H9 (cell line): ENCODE measurements at regions not wholly inside any gene's neighbourhood (a gene's known extent, or its start where the extent isn't known, plus 50 kb on each side); places are given as distances from the start of the nearest gene placed in this dataset.

Source experiments
- DNase-seq: peaks from one replicate; pipeline ENCODE4 v3.0.0-alpha.2; 2017
- H2AFZ ChIP-seq: one replicate; pipeline ENCODE4 v1.6.1; 2013; ENCODE audit warnings: mild to moderate bottlenecking, low read length, control low read depth, moderate library complexity
- H2AK5ac ChIP-seq: 2 replicates; pipeline ENCODE4 v1.6.1; 2013; ENCODE audit warnings: low read length, control low read depth, mixed read lengths; ENCODE audit not compliant: insufficient read length
- H2BK120ac ChIP-seq: one replicate; pipeline ENCODE4 v1.6.1; 2013; ENCODE audit warnings: low read depth, mild to moderate bottlenecking, low read length, control low read depth, inconsistent platforms; ENCODE audit not compliant: poor library complexity, severe bottlenecking
- H2BK12ac ChIP-seq: 2 replicates; pipeline ENCODE4 v1.6.1; 2013; ENCODE audit warnings: low read length, control low read depth, mixed read lengths, low read depth; ENCODE audit not compliant: insufficient read length
- H2BK15ac ChIP-seq: 2 replicates; pipeline ENCODE4 v1.6.1; 2013; ENCODE audit warnings: low read depth, low read length, control low read depth
- H2BK20ac ChIP-seq: one replicate; pipeline ENCODE4 v1.6.1; 2013; ENCODE audit warnings: low read depth, mild to moderate bottlenecking, low read length, control low read depth, inconsistent platforms; ENCODE audit not compliant: poor library complexity, severe bottlenecking
- H2BK5ac ChIP-seq: 2 replicates; pipeline ENCODE4 v1.6.1; 2013; ENCODE audit warnings: low read length, control low read depth, mixed read lengths; ENCODE audit not compliant: insufficient read length
- H3K14ac ChIP-seq: 2 replicates; pipeline ENCODE4 v1.6.1; 2013; ENCODE audit warnings: low read length, control low read depth; ENCODE audit not compliant: insufficient read depth
- H3K18ac ChIP-seq: 2 replicates; pipeline ENCODE4 v1.6.1; 2013; ENCODE audit warnings: low read depth, mild to moderate bottlenecking, mixed read lengths, low read length, control low read depth; ENCODE audit not compliant: insufficient read length
- H3K23ac ChIP-seq: 2 replicates; pipeline ENCODE4 v1.6.1; 2013; ENCODE audit warnings: low read length, control low read depth, mixed read lengths, low read depth; ENCODE audit not compliant: insufficient read length
- H3K23me2 ChIP-seq: 2 replicates; pipeline ENCODE4 v1.6.1; 2013; ENCODE audit warnings: low read depth, mild to moderate bottlenecking, mixed read lengths, low read length, control low read depth; ENCODE audit not compliant: insufficient read length, poor library complexity, severe bottlenecking
- H3K27ac ChIP-seq: 2 replicates; pipeline ENCODE4 v1.5.1; 2013; ENCODE audit warnings: low read length, control low read depth, mixed read lengths, low read depth; ENCODE audit not compliant: insufficient read length
- H3K27me3 ChIP-seq: 2 replicates; pipeline ENCODE4 v1.6.1; 2013; ENCODE audit warnings: low read length, control low read depth, inconsistent platforms; ENCODE audit not compliant: insufficient read depth
- H3K4ac ChIP-seq: 2 replicates; pipeline ENCODE4 v1.6.1; 2013; ENCODE audit warnings: low read depth, mild to moderate bottlenecking, control low read depth, inconsistent platforms, low read length, moderate library complexity
- H3K4me1 ChIP-seq: 2 replicates; pipeline ENCODE4 v1.6.1; 2013; ENCODE audit warnings: low read length, control low read depth, inconsistent platforms; ENCODE audit not compliant: insufficient read depth
- H3K4me2 ChIP-seq: 2 replicates; pipeline ENCODE4 v1.6.1; 2013; ENCODE audit warnings: low read length, control low read depth, mixed read lengths; ENCODE audit not compliant: insufficient read length, insufficient read depth
- H3K56ac ChIP-seq: 2 replicates; pipeline ENCODE4 v1.6.1; 2013; ENCODE audit warnings: low read depth, mild to moderate bottlenecking, mixed read lengths, low read length, control low read depth; ENCODE audit not compliant: insufficient read length
- H3K79me1 ChIP-seq: 2 replicates; pipeline ENCODE4 v1.6.1; 2013; ENCODE audit warnings: low read depth, mild to moderate bottlenecking, moderate library complexity, low read length, control low read depth, inconsistent platforms; ENCODE audit not compliant: insufficient read depth, poor library complexity, severe bottlenecking
- H3K79me2 ChIP-seq: 2 replicates; pipeline ENCODE4 v1.6.1; 2013; ENCODE audit warnings: low read length, control low read depth, inconsistent platforms; ENCODE audit not compliant: insufficient read depth
- H3K9ac ChIP-seq: 2 replicates; pipeline ENCODE4 v1.6.1; 2013; ENCODE audit warnings: low read length, control low read depth, mixed read lengths; ENCODE audit not compliant: insufficient read length; ENCODE audit errors: extremely low read depth
- H3K9me3 ChIP-seq: one replicate; pipeline ENCODE4 v1.6.1; 2013; ENCODE audit warnings: low read depth, low read length, inconsistent platforms; ENCODE audit not compliant: control insufficient read depth
- H3T11ph ChIP-seq: one replicate; pipeline ENCODE4 v1.6.1; 2013; ENCODE audit warnings: mild to moderate bottlenecking, low read length, control low read depth, inconsistent platforms
- H4K20me1 ChIP-seq: one replicate; pipeline ENCODE4 v1.6.1; 2013; ENCODE audit not compliant: control insufficient read depth, insufficient read length, insufficient read depth
- H4K5ac ChIP-seq: 2 replicates; pipeline ENCODE4 v1.6.1; 2013; ENCODE audit warnings: low read depth, mild to moderate bottlenecking, mixed read lengths, low read length, control low read depth; ENCODE audit not compliant: insufficient read length
- H4K8ac ChIP-seq: replicated peaks from 2 replicates; pipeline ENCODE4 v1.6.1; 2013; ENCODE audit warnings: low read length, control low read depth, mixed read lengths, low read depth; ENCODE audit not compliant: insufficient read length
- H4K91ac ChIP-seq: 2 replicates; pipeline ENCODE4 v1.6.1; 2013; ENCODE audit warnings: low read depth, mild to moderate bottlenecking, moderate library complexity, mixed read lengths, low read length, control low read depth; ENCODE audit not compliant: insufficient read length
- H3K27ac Mint-ChIP-seq, 3 experiments: 2 replicates in 2 of 3; 3 replicates in 1 of 3; pipeline ENCODE4 v1.8.0; 2020 to 2021; ENCODE audit warnings: mixed read lengths in 3 of 3, mild to moderate bottlenecking in 1 of 3, moderate library complexity in 1 of 3
- H3K27me3 Mint-ChIP-seq: 2 replicates; pipeline ENCODE4 v1.8.0; 2021; ENCODE audit warnings: low read depth, mild to moderate bottlenecking, moderate library complexity, mixed read lengths
- H3K36me3 Mint-ChIP-seq, 3 experiments: 2 replicates in 2 of 3; 3 replicates in 1 of 3; pipeline ENCODE4 v1.8.0; 2020 to 2021; ENCODE audit warnings: low read depth in 3 of 3, mixed read lengths in 3 of 3; ENCODE audit not compliant: insufficient read depth in 1 of 3
- H3K4me1 Mint-ChIP-seq, 2 experiments: 2 replicates each; pipeline ENCODE4 v1.8.0; 2020; ENCODE audit warnings: mixed read lengths in 2 of 2
- H3K4me3 Mint-ChIP-seq, 2 experiments: 2 replicates in 1 of 2; 3 replicates in 1 of 2; pipeline ENCODE4 v1.8.0; 2020 to 2021; ENCODE audit warnings: mild to moderate bottlenecking in 2 of 2, mixed read lengths in 2 of 2, moderate library complexity in 1 of 2
- H3K9me3 Mint-ChIP-seq, 2 experiments: 2 replicates in 1 of 2; 3 replicates in 1 of 2; pipeline ENCODE4 v1.8.0; 2020; ENCODE audit warnings: mild to moderate bottlenecking in 2 of 2, mixed read lengths in 2 of 2, moderate library complexity in 1 of 2
- WGBS: extraction: QIAGEN DNeasy Blood & Tissue Kit; methylation state at CpG from one replicate; pipeline ENCODE4 v1.1.7; 2013; ENCODE audit warnings: missing lambda C conversion rate, low lambda C conversion rate, mixed read lengths; ENCODE audit not compliant: insufficient read length; ENCODE audit errors: extremely low coverage; 5-methylcytosine and 5-hydroxymethylcytosine counted together
- TF ChIP-seq, protein P1 (sequence below): fragments of 200-600 bp; sonication (generic); conservative IDR thresholded peaks from 3 replicates; pipeline ENCODE4 v1.8.0; 2021; ENCODE audit warnings: antibody characterized with exemption, mild to moderate bottlenecking

DNA sequence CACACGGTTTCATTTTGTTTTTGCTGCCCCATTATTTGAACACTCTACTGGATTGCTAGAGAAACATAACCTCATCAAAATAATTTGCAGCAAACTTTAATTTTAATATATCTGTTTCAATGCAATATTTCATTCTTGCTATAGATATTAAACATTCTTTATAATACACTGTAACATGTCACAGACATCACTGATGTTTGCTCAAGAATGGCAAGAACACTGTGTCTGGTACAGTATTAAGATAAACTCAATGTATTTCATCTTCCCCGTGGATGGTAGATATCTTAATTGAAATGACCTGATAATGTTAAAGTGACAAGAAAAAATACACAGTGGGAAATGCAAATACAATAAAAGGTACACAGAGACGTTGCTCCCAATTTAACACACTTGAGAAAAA lies 86.0 kb downstream of the PTCHD4 start:
- no peak overlapping the region for H4K8ac ChIP-seq
- no CpG with 5 or more reads among the region's 3 CpGs for WGBS
- no peak overlapping the region for H2AK5ac ChIP-seq

More for the DNA sequence above, 86.0 kb downstream of the PTCHD4 start:
- no peak overlapping the region for H2BK20ac ChIP-seq
- peaks cover 4% of the 10 kb centered on the region in 2 experiments; a peak in 2 of 4 replicates for H3K4me1 Mint-ChIP-seq
- no peak overlapping the region for H2BK5ac ChIP-seq
- no peak overlapping the region for H3K4me2 ChIP-seq
- no peak for DNase-seq
- no peak overlapping the region for H3K27ac Mint-ChIP-seq
- H3K79me1 ChIP-seq, result no peaks in the 10 kb centered on the region
- H2BK12ac ChIP-seq, result no peak overlapping the region
- no peak overlapping the region for H3K27ac ChIP-seq
- H3K36me3 Mint-ChIP-seq, result no peaks in the 10 kb centered on the region
- H3K4me3 Mint-ChIP-seq, result no peak overlapping the region
- no peaks in the 10 kb centered on the region for H3K4me1 ChIP-seq
- H3K18ac ChIP-seq, result no peak overlapping the region
- no peak overlapping the region for H2BK15ac ChIP-seq
- no peaks in the 10 kb centered on the region for H3K27me3 ChIP-seq
- H3K79me2 ChIP-seq, result no peaks in the 10 kb centered on the region
- H4K5ac ChIP-seq, result no peak overlapping the region
- TF ChIP-seq, protein P1, sequence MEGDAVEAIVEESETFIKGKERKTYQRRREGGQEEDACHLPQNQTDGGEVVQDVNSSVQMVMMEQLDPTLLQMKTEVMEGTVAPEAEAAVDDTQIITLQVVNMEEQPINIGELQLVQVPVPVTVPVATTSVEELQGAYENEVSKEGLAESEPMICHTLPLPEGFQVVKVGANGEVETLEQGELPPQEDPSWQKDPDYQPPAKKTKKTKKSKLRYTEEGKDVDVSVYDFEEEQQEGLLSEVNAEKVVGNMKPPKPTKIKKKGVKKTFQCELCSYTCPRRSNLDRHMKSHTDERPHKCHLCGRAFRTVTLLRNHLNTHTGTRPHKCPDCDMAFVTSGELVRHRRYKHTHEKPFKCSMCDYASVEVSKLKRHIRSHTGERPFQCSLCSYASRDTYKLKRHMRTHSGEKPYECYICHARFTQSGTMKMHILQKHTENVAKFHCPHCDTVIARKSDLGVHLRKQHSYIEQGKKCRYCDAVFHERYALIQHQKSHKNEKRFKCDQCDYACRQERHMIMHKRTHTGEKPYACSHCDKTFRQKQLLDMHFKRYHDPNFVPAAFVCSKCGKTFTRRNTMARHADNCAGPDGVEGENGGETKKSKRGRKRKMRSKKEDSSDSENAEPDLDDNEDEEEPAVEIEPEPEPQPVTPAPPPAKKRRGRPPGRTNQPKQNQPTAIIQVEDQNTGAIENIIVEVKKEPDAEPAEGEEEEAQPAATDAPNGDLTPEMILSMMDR, result no peak
- no peaks in the 10 kb centered on the region for H4K20me1 ChIP-seq
- H2AFZ ChIP-seq, result no peak overlapping the region
- H3K4ac ChIP-seq, result no peak overlapping the region
- H3K23ac ChIP-seq, result no peak overlapping the region
- H3K9ac ChIP-seq, result no peak overlapping the region
- H3K14ac ChIP-seq, result no peak overlapping the region
- no peaks in the 10 kb centered on the region for H3K27me3 Mint-ChIP-seq
- no peak overlapping the region for H3K56ac ChIP-seq
- H3K23me2 ChIP-seq, result no peaks in the 10 kb centered on the region
- H3K9me3 ChIP-seq, result no peaks in the 10 kb centered on the region
- H4K91ac ChIP-seq, result no peak overlapping the region
- no peaks in the 10 kb centered on the region for H3K9me3 Mint-ChIP-seq
- H3T11ph ChIP-seq, result no peak overlapping the region
- no peak overlapping the region for H2BK120ac ChIP-seq
